ENCODE measurements at regions not wholly inside any gene's neighbourhood (a gene's known extent, or its start where the extent isn't known, plus 50 kb on each side); places are given as distances from the start of the nearest gene placed in this dataset.

GRCh38 chr2:151056870-151057269 lies 204.8 kb downstream of the RBM43 start:
- DNase-seq (no peak), ATAC-seq (ENCODE audit: poor library complexity) (no peak)
- H3K27me3 ChIP-seq (ENCODE audit: control insufficient read depth in 1 of 2, insufficient read depth in 2 of 2, low read length in 2 of 2), result no peaks in the 10 kb centered on the region
- no peak overlapping the region for H3K4me3 Mint-ChIP-seq
- H3K4me3 ChIP-seq (ENCODE audit: low read length), result no peak overlapping the region
- H3K9me3 Mint-ChIP-seq, result no peaks in the 10 kb centered on the region
- no peaks in the 10 kb centered on the region for H3K36me3 ChIP-seq (ENCODE audit: insufficient read depth, low read length)
- ChIA-PET POLR2A (no interaction called here), CTCF (no interaction called here)
- no peak overlapping the region for H3K27ac ChIP-seq (ENCODE audit: low read depth in 1 of 2, low read length in 2 of 2)
- peaks cover 5% of the 10 kb centered on the region for H3K27me3 Mint-ChIP-seq
- no peaks in the 10 kb centered on the region for H3K4me1 ChIP-seq (ENCODE audit: insufficient read depth, low read length)
- no peaks in the 10 kb centered on the region for H3K36me3 Mint-ChIP-seq (ENCODE audit: low read depth)
- intact Hi-C loops (cut with DNase I, micrococcal nuclease), result loop anchor here in 1 of 2 experiments (10.0 kb wide), 1 partner anchor 178 kb away; no protein-coding TSS in a partner anchor
- no peak overlapping the region for H3K27ac Mint-ChIP-seq
- H3K9me3 ChIP-seq (ENCODE audit: control insufficient read depth in 1 of 2, insufficient read depth in 1 of 2, low read length in 2 of 2), result no peaks in the 10 kb centered on the region
- TF ChIP-seq CTCF (IDR thresholded peaks at IDR 0.05), result no peak
- no peaks in the 10 kb centered on the region for H3K4me1 Mint-ChIP-seq (ENCODE audit: low read depth)

- Mint-ChIP-seq H3K27me3 (no peaks in the 10 kb centered on the region), H3K4me1 (ENCODE audit: low read depth) (no peaks in the 10 kb centered on the region), H3K27ac (no peak overlapping the region), H3K9me3 (no peaks in the 10 kb centered on the region), H3K4me3 (no peak overlapping the region), H3K36me3 (ENCODE audit: low read depth) (no peaks in the 10 kb centered on the region)
- Histone ChIP-seq H3K27ac (ENCODE audit: low read depth in 1 of 2, low read length in 2 of 2) (no peak overlapping the region), H3K36me3 (ENCODE audit: insufficient read depth, low read length) (no peaks in the 10 kb centered on the region), H3K9me3 (ENCODE audit: control insufficient read depth in 1 of 2, insufficient read depth in 1 of 2, low read length in 2 of 2) (no peaks in the 10 kb centered on the region), H3K27me3 (ENCODE audit: control insufficient read depth in 1 of 2, insufficient read depth in 2 of 2, low read length in 2 of 2) (no peaks in the 10 kb centered on the region), H3K4me1 (ENCODE audit: insufficient read depth, low read length) (no peaks in the 10 kb centered on the region), H3K4me3 (ENCODE audit: low read length) (no peak overlapping the region)
- CTCF ChIA-PET, result no interaction called here
- no peak for TF ChIP-seq CTCF (IDR thresholded peaks at IDR 0.05)
- ATAC-seq (ENCODE audit: poor library complexity) (no peak), DNase-seq (no peak)
- POLR2A ChIA-PET, result no interaction called here
- intact Hi-C loops (cut with DNase I, micrococcal nuclease), result loop anchor here in 1 of 2 experiments (10.0 kb wide), 1 partner anchor 181 kb away; no protein-coding TSS in a partner anchor
These were observed 208.0 kb downstream of the RBM43 start for GRCh38 chr2:151053661-151053990.

GRCh38 chr2:151052850-151053660 lies 208.6 kb downstream of the RBM43 start:
- H3K4me1 ChIP-seq (ENCODE audit: insufficient read depth, low read length), result no peaks in the 10 kb centered on the region
- H3K9me3 Mint-ChIP-seq, result no peaks in the 10 kb centered on the region
- no peak overlapping the region for H3K27ac Mint-ChIP-seq
- H3K4me1 Mint-ChIP-seq (ENCODE audit: low read depth), result no peaks in the 10 kb centered on the region
- H3K27me3 ChIP-seq (ENCODE audit: control insufficient read depth in 1 of 2, insufficient read depth in 2 of 2, low read length in 2 of 2), result no peaks in the 10 kb centered on the region
- POLR2A ChIA-PET, result no interaction called here
- no peaks in the 10 kb centered on the region for H3K9me3 ChIP-seq (ENCODE audit: control insufficient read depth in 1 of 2, insufficient read depth in 1 of 2, low read length in 2 of 2)
- DNase-seq (no peak), ATAC-seq (ENCODE audit: poor library complexity) (no peak)
- no peak overlapping the region for H3K27ac ChIP-seq (ENCODE audit: low read depth in 1 of 2, low read length in 2 of 2)
- TF ChIP-seq CTCF (IDR thresholded peaks at IDR 0.05), result no peak
- no peaks in the 10 kb centered on the region for H3K27me3 Mint-ChIP-seq
- no peak overlapping the region for H3K4me3 Mint-ChIP-seq
- intact Hi-C loops (cut with DNase I, micrococcal nuclease), result loop anchor here in 1 of 2 experiments (10.0 kb wide), 1 partner anchor 182 kb away; no protein-coding TSS in a partner anchor
- H3K4me3 ChIP-seq (ENCODE audit: low read length), result no peak overlapping the region
- H3K36me3 Mint-ChIP-seq (ENCODE audit: low read depth), result no peaks in the 10 kb centered on the region
- CTCF ChIA-PET, result no interaction called here
- H3K36me3 ChIP-seq (ENCODE audit: insufficient read depth, low read length), result no peaks in the 10 kb centered on the region

Data from CD4-positive, alpha-beta T cell (primary cell).